PC-9 (cell line): ENCODE measurements at regions not wholly inside any gene's neighbourhood (a gene's known extent, or its start where the extent isn't known, plus 50 kb on each side); places are given as distances from the start of the nearest gene placed in this dataset.

Experiments used
- BruUV-seq: library from RNA; stranded (reverse); fragments of 400-500 nt; replicated peaks from 2 replicates; lab custom pipeline; 2021; lab: Mats Ljungman, UMichigan
- CTCF ChIA-PET: fragments of 300-600 bp; sonication (Branson Sonifier 250); formaldehyde crosslinking; loops from one replicate; lab custom pipeline; 2022; ENCODE audit warnings: antibody characterized with exemption; lab: Charles Lee
- POLR2A ChIA-PET: fragments of 300-600 bp; sonication (Branson Sonifier 250); formaldehyde crosslinking; loops from one replicate; lab custom pipeline; 2022; ENCODE audit warnings: antibody characterized with exemption; ENCODE audit not compliant: unreplicated experiment; lab: Charles Lee
- DNase-seq, 2 experiments: peaks; one replicate each; pipeline versions ENCODE4 v3.0.0 to v3.0.0-alpha.2; 2015 to 2022; ENCODE audit warnings: mixed read lengths in 1 of 2
- H2AFZ ChIP-seq: fragments of 200-600 bp; sonication (generic); 2 replicates; pipeline ENCODE4 v1.8.1; 2017; ENCODE audit warnings: antibody characterized with exemption
- H3F3A ChIP-seq: fragments of 200-600 bp; sonication (generic); 2 replicates; pipeline ENCODE4 v1.8.1; 2017; ENCODE audit warnings: antibody characterized with exemption, mild to moderate bottlenecking, low read depth; ENCODE audit not compliant: insufficient read depth
- H3K27ac ChIP-seq: fragments of 200-600 bp; sonication (generic); 2 replicates; pipeline ENCODE4 v1.6.1; 2016; ENCODE audit warnings: mixed run types
- H3K27me3 ChIP-seq: fragments of 200-600 bp; sonication (generic); 2 replicates; pipeline ENCODE4 v1.6.1; 2016; ENCODE audit warnings: low read depth, mixed run types; ENCODE audit not compliant: insufficient read depth
- H3K36me3 ChIP-seq: fragments of 200-600 bp; sonication (generic); 2 replicates; pipeline ENCODE4 v1.6.1; 2016; ENCODE audit warnings: low read depth, mixed run types
- H3K4me1 ChIP-seq: fragments of 200-600 bp; sonication (generic); replicated peaks from 2 replicates; pipeline ENCODE4 v1.6.1; 2016; ENCODE audit warnings: mixed run types; ENCODE audit not compliant: insufficient read depth
- H3K4me2 ChIP-seq: fragments of 200-600 bp; sonication (generic); 2 replicates; pipeline ENCODE4 v1.6.1; 2017; ENCODE audit warnings: mixed run types
- H3K4me3 ChIP-seq: fragments of 200-600 bp; sonication (generic); 2 replicates; pipeline ENCODE4 v1.6.1; 2016; ENCODE audit warnings: mixed run types
- H3K79me2 ChIP-seq: fragments of 200-600 bp; sonication (generic); 2 replicates; pipeline ENCODE4 v1.6.1; 2017; ENCODE audit warnings: low read depth, mixed run types
- H3K9me2 ChIP-seq: fragments of 200-600 bp; sonication (generic); 2 replicates; pipeline ENCODE4 v1.8.1; 2017; ENCODE audit warnings: mild to moderate bottlenecking; ENCODE audit not compliant: insufficient read depth
- H3K9me3 ChIP-seq: fragments of 200-600 bp; sonication (generic); 2 replicates; pipeline ENCODE4 v1.8.1; 2016; ENCODE audit warnings: low read depth; ENCODE audit not compliant: insufficient read depth
- H4K20me1 ChIP-seq: fragments of 200-600 bp; sonication (generic); 2 replicates; pipeline ENCODE4 v1.8.1; 2017; ENCODE audit not compliant: insufficient read depth
- EZH2 ChIP-seq: fragments of 200-600 bp; sonication (generic); IDR thresholded peaks from 2 replicates; pipeline ENCODE4 v1.8.0; 2017; ENCODE audit warnings: antibody characterized with exemption, low read depth
- intact Hi-C: fragments of 100-400 bp; cut with micrococcal nuclease; formaldehyde crosslinking; loops from one replicate; pipeline ENCODE4 v1.10.0; 2022; ENCODE audit not compliant: unreplicated experiment
- TF ChIP-seq, protein P1 (sequence below): fragments of 200-600 bp; sonication (generic); conservative IDR thresholded peaks from 2 replicates; pipeline ENCODE4 v1.6.1; 2017; ENCODE audit warnings: mixed run types, antibody characterized with exemption, mild to moderate bottlenecking, moderate library complexity

DNA sequence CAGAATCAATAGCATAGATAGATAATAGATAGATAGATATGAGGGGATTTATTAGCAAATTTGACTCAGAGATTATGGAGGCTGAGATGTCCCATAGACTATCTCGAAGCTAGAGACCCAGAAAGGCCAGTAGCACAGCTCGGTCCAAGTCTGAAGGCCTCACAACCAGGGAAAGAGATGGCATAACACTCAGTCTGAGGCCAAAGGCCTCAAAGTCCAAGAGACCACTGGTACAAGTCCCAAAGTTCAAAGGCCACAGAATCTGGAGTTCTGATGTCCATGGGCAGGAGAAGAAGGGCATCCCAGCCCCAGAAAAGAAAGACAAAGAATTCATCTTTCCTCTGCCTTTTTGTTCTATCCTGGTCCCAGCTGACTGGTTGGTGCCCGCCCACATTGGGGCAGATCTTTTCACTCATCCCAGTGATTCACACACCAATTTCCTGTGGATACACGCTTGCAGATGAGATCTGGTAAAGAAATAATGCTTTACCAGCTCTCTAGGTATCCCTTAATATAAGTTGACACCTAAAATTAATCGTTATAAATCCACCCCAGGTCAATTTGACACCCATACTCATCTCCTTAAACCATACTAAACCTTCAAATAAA lies 127.8 kb upstream of the FBN2 start:
- no peak for TF ChIP-seq EZH2
- TF ChIP-seq, protein P1, sequence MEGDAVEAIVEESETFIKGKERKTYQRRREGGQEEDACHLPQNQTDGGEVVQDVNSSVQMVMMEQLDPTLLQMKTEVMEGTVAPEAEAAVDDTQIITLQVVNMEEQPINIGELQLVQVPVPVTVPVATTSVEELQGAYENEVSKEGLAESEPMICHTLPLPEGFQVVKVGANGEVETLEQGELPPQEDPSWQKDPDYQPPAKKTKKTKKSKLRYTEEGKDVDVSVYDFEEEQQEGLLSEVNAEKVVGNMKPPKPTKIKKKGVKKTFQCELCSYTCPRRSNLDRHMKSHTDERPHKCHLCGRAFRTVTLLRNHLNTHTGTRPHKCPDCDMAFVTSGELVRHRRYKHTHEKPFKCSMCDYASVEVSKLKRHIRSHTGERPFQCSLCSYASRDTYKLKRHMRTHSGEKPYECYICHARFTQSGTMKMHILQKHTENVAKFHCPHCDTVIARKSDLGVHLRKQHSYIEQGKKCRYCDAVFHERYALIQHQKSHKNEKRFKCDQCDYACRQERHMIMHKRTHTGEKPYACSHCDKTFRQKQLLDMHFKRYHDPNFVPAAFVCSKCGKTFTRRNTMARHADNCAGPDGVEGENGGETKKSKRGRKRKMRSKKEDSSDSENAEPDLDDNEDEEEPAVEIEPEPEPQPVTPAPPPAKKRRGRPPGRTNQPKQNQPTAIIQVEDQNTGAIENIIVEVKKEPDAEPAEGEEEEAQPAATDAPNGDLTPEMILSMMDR, result no peak
- Histone ChIP-seq H3K4me2 (no peak overlapping the region), H3K36me3 (no peaks in the 10 kb centered on the region), H2AFZ (no peak overlapping the region), H3K4me1 (no peaks in the 10 kb centered on the region), H3K9me2 (no peaks in the 10 kb centered on the region), H3F3A (no peaks in the 10 kb centered on the region), H3K27ac (no peak overlapping the region), H3K9me3 (no peaks in the 10 kb centered on the region), H3K79me2 (no peaks in the 10 kb centered on the region), H3K27me3 (no peaks in the 10 kb centered on the region), H4K20me1 (no peaks in the 10 kb centered on the region), H3K4me3 (no peak overlapping the region)
- no peak for DNase-seq
- no TSS peak for BruUV-seq
- ChIA-PET CTCF (no interaction called here), POLR2A (interaction anchor here (0.6 kb wide), 1 partner anchor 103 kb away, joined by 6 read pairs; no protein-coding TSS in a partner anchor)
- intact Hi-C loops, result loop anchor here (5.0 kb wide), 1 partner anchor 176 kb away; no protein-coding TSS in a partner anchor

DNA sequence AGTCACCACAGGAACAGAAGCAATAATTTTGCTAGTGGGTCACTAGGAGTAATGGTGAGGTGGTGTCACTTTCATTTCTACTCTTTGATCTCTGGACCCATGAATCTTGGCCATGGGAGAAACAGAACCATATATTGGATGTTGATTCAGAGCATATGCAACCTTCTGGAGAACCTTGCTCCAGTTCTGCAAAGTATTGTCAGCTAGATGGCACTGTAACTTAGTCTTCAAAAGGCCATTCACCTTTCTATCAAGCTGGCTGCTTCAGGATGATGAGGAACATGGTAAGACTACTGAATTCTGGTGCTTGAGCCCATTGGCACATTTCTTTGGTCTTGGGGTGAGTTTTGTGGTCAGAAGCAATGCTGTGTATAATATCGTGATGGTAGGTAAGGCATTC lies 129.1 kb upstream of the FBN2 start:
- no TSS peak for BruUV-seq
- ChIA-PET CTCF (no interaction called here), POLR2A (no interaction called here)
- DNase-seq, result no peak
- no peak overlapping the region for H2AFZ ChIP-seq
- no peaks in the 10 kb centered on the region for H3K36me3 ChIP-seq
- no peak overlapping the region for H3K4me2 ChIP-seq
- no peaks in the 10 kb centered on the region for H4K20me1 ChIP-seq
- H3K4me3 ChIP-seq, result no peak overlapping the region
- no peaks in the 10 kb centered on the region for H3K27me3 ChIP-seq
- intact Hi-C loops, result loop anchor here (5.0 kb wide), 1 partner anchor 175 kb away; no protein-coding TSS in a partner anchor
- TF ChIP-seq, protein P1, result no peak
- TF ChIP-seq EZH2, result no peak
- H3K9me3 ChIP-seq, result no peaks in the 10 kb centered on the region
- no peaks in the 10 kb centered on the region for H3F3A ChIP-seq
- H3K4me1 ChIP-seq, result no peaks in the 10 kb centered on the region
- no peak overlapping the region for H3K27ac ChIP-seq
- H3K79me2 ChIP-seq, result no peaks in the 10 kb centered on the region
- H3K9me2 ChIP-seq, result no peaks in the 10 kb centered on the region

DNA sequence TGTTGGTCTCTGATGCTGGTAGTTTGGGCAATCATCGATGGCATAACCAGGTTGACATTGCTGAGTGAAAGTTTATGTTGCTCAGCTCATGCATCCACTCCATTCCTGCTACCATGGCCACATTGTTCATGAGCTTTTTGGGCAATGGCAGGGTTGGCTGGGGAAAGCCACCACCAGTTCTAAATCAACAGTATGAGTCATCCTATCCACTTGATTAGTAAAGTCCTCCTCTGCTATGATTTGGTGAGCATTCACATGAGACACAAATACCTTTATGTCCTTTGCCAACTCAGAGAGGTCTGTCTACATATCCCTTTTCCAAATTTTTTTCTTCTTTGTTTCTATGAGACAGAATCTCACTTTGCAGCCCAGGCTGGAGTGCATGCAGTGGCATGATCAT lies 129.7 kb upstream of the FBN2 start:
- intact Hi-C loops, result loop anchor here (2.0 to 5.0 kb wide), 2 partner anchors 15 to 175 kb away; no protein-coding TSS in a partner anchor
- no peaks in the 10 kb centered on the region for H3K79me2 ChIP-seq
- no peak overlapping the region for H2AFZ ChIP-seq
- H3K4me3 ChIP-seq, result no peak overlapping the region
- no peaks in the 10 kb centered on the region for H3F3A ChIP-seq
- no peaks in the 10 kb centered on the region for H3K36me3 ChIP-seq
- no peak for DNase-seq
- no peak overlapping the region for H3K4me2 ChIP-seq
- H3K9me2 ChIP-seq, result no peaks in the 10 kb centered on the region
- ChIA-PET CTCF (no interaction called here), POLR2A (no interaction called here)
- H3K27me3 ChIP-seq, result no peaks in the 10 kb centered on the region
- H3K9me3 ChIP-seq, result no peaks in the 10 kb centered on the region
- no peaks in the 10 kb centered on the region for H3K4me1 ChIP-seq
- BruUV-seq, result no TSS peak
- no peaks in the 10 kb centered on the region for H4K20me1 ChIP-seq
- no peak overlapping the region for H3K27ac ChIP-seq
- TF ChIP-seq EZH2, result no peak
- TF ChIP-seq, protein P1, result no peak
